HK-2 (cell line): ENCODE measurements at regions not wholly inside any gene's neighbourhood (a gene's known extent, or its start where the extent isn't known, plus 50 kb on each side); places are given as distances from the start of the nearest gene placed in this dataset.
"Not testable (repeated sequence)": the region's sequence is repeated elsewhere in the genome, so short reads cannot be mapped to it uniquely, and the experiment has no call there.

Experiments
- DNase-seq: peaks from one replicate; pipeline ENCODE4 v3.0.0-alpha.2; 2018; ENCODE audit not compliant: unreplicated experiment

DNA sequence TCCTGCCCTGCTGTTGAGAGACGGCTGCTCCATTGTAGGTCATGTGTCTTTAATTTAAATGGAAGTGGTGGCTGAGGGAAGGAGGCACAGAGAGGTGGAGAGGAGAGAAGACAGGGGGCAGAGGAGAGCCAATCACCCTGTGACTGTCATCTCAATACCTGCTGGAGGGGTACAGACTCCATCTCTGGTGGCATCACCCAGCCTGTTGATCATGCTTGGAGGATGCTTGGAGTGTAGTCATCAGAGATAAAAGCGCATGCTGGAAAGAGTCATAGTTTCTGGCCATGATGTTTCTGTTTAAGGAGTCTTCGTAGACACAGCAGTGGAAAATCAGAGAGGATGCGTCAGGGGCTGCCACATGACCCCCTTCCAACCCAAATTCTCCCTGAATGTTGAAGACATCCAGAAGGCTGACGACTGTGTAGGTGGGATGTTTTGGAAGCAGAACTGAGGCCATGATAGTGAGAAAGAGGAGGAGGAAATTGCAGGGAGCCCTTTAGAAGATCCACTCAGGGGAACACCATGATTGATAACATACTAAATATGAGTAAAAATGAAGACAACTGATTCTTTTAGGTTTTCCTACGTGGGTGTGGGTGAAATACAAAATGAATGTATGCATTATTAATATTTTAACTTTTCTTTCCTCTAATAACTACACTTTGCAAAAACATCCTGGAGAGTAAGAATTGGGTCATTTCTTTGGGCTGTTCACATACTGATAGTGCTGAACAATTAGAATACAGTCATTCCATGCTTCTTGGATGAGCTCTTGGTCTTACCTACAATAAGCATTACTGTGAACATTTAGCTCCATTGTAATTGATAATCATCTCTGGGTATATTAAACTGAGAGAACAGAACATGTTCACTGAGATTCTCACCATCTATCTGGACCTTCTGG, 210.6 kb upstream of the ATP10A start:
- DNase-seq = no peak

DNA sequence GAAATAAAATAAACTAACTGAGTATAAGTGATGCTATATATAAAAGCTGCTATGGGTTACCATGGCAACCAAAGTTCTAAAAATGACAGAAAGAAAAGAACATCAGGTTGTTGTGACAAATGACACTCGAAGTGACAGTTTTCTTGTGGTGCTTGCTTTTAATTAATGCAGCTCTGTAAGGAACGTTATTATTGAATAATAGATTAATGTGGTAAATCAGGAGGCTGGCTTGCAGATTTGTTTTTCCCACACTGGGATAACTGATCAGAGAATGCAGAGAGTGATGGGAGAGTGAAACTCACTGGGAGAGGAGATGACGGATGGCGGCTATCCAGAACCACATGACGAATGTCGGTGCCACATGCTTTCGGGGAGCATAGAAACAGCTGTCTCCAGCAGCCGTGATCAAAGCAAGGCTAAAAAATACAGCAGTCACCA, 207.0 kb upstream of the ATP10A start:
- no peak for DNase-seq

DNA sequence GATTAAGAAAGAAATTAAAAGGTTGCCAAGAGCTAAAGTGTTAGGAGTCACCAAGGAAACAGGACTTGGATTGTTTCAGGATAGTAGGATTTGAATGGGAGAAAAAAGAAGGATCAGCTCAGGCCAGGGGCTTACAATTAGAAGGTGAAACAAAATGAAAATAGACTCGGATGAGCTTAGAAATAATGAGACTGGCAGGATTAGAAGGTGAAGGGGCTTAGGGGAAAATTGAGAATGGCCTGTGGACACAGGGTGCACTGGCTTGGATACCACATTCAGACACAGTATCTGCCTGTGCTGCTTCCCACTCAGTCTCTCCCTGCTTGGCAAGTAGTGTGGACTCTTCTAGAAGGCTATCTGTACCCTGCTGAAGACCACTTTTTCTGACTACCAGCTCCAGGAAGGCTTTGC, 206.1 kb upstream of the ATP10A start:
- DNase-seq = no peak

DNA sequence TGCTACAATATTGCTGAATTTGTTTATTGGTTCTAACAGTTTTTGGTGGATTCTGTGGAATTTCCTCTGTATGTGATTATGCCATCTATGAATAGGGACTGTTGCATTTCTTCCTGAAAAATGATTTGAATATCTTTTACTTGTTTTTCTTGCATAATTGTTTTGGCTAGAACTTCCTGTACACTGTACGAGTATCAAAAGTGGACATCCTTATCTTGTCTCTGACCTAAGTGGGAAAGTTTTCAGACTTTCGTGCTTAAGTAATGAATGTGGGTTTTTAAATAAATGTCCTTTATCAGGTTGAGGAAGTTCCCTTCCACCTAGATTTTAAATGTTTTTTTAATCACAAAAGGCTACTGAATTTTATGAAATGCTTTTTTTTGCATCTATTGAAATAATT, 203.8 kb upstream of the ATP10A start:
- no peak for DNase-seq

DNA sequence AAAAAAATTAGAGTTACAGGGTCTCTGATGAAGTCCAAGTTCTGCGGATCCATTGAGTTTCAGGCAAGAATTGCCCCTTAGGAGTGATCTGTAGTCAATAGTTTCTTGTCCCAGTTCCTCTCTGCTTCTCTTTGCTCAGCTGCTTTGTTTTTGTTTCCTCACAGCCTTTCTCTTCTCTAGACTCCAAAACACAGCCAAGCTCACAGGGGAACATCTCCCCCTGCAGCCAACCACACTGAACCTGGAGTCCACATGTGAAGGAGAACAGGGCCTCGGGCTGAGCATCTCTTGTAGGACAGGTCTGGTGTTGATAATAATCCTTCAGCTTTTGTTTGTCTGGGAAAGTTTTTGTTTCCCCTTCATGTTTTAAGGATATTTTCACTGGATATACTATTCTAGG, 202.6 kb upstream of the ATP10A start:
- no peak for DNase-seq

DNA sequence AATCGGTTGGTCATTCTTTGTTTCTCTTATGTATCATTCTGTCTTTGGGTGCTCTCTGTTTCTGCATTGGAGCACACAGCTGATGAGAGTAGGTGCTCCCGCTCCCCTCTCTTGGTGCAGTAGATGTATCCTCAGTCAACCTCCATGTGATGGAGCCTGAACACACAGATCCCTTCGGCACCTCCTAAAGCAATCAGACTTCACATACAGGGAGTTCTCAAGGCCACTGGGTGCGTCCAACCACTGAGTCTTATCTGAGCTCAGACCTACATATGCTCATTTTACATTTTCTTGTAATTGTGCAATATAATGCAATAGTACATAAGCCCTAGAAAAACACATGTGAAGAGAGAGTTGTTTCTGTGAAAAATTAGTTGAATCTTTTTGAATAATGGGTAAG, 198.1 kb upstream of the ATP10A start:
- no peak for DNase-seq

DNA sequence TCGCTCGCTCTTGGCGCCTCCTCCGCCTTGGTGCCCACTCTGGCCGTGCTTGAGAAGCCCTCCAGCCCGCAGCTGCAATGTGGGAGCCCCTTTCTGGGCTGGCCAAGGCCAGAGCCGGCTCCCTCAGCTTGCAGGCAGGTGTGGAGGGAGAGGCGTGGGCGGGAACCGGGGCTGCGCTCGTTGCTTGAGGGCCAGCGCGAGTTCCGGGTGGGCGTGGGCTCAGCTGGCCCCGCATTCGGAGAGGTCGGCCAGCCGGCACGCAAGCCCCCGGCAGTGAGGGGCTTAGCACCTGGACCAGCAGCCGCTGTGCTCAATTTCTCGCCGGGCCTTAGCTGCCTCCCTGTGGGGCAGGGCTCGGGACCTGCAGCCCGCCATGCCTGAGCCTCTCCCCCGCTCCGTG, 193.6 kb upstream of the ATP10A start:
- not testable (repeated sequence) for DNase-seq

DNA sequence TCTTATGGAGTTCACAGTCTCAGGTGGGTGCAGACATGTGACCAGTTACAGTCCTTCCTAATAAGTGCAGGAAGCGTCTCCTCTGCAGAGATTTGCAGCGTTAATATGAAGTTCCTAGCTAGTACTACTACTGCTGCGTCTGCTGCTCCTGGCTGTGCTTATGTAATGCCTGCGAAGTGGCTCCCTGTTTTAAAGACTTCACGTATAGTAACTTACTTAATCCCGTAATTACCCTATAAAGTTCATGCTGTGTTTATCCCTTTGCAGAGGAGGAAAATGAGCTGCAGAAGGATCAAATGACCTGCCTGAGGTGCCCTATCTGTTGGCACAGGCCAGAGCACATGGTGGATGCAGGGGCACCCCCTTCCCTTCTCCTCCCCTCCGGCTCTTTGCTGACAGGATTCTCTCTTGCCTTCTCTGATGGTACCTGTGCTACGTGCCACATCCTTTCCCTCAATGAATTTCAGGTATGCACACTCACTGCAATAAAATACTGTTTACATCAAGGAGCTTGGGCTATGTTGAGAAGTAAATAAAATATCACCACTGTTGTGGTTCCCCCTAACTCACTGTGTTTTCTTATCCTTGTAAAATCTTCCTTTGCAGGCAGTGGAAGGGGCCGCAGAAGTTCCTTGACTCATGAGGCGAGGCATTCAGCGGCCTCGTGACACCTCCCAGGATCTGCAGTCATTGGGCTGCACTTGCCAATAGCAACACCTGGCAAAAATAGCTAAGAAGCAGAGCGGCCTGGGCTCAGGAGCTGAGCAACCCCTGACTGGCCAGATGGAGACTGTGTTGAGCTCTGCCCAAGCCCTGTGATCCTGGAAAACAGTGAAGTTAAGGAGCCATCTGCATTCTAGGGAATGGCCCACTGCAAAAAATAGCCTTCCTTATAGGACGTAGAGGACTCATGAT, 188.9 kb upstream of the ATP10A start:
- DNase-seq = no peak

DNA sequence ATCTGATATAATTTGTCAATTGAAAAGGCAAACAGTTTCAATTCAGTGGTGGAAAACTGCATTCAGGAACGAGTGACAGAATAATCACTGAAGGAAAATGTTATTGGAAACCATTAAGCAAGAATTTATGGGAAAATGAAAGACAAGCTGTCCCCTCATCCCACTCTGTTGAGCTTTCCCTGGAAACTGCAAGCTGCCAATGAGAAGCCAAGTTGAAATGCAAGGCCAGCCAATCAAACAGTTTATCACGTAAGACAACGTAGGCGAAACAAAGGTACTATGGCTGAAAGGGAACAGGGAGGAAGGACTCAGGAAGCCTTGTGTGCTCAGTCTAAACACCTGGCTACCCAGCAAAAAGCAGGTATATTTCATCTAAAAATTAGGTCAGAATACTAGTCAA, 187.9 kb upstream of the ATP10A start:
- no peak for DNase-seq

DNA sequence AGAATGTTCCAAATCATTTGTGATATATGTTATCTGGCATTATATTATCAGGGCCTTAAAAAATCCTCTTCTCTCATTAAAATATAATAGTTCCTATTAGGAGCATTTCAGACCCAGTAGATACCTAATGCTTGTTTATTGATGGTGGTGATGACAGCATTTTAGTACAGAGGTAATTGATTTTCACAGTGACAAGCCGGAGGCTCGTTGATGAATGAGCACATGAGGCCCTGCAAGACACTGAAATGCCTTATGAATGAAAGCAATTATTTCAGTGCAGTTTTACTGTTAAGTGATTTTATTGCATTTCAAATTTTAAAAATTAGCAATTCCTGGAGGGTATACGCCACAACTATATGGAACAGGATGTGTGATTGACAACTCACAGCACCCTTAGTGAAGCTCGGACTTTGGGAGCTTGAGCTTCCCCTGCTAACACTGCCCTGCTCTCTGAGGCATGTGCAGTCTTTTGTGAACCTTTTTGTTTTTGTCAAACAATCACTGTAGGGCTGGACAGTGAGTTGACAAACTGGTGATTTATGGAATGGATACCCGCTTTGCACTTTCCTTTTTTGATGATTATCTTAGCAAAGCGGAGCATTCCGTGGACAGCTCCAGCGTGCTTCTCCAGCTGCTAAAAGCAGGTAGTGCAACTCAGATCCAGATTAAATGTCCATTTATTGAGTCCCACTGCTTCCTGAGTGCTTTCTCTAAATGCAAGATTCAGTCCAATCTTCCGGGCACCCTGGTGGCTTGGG, 187.0 kb upstream of the ATP10A start:
- DNase-seq = no peak

DNA sequence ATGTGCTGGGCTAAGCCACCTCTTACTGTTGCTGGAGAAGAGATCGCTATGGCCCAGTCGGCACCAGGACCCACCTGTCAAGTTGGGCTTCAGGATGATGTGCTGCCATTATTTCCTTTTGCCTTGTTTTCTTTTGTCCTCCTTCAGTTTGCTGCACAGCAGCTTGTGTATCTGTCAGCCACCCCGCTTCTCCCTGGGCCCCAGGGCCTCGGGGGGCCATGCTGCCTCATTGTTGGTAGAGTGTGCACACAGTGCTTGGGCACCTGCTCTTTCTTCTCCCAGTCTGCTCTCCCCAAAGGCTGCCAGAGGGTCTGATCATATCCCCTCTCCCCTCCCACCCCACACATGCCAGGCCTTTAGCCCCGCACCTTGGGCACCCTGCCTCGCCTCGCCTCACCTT, 185.5 kb upstream of the ATP10A start:
- no peak for DNase-seq

DNA sequence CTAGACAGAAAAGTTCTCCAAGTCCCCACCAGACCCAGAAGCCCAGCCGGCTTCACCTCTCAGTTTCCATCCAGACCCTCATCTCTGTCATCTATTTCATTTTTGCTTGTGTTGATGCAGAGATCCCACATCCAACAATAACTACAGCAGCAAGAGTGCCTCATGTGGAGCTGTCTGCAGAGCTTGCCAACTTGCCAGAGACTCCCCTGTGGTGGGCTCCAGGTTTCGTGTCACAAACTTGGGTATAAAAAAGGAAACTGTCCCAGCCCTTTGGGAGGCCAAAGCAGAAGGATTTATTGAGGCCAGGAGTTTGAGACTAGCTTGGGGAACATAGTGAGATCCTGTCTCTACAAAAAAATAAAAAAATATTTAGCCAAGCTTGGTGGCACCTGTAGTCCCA, 182.4 kb upstream of the ATP10A start:
- no peak for DNase-seq

DNA sequence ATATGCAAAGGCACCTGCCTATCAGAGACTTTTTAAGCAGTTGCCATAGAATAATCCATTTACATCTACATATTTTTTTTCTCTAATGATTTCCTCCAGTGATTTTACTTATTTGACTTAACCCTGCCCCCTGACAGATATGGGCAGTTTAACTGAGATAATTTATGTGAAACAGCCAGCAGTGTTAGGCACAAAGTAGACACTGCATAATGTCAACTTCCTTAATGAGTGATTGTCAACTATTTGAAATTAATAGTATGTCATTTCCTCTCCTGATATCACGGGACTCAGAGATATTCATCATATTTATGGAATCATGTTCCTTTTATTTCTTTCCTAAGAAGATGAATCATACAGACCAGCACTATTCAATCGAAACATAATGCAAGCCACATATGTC, 179.9 kb upstream of the ATP10A start:
- DNase-seq = no peak

DNA sequence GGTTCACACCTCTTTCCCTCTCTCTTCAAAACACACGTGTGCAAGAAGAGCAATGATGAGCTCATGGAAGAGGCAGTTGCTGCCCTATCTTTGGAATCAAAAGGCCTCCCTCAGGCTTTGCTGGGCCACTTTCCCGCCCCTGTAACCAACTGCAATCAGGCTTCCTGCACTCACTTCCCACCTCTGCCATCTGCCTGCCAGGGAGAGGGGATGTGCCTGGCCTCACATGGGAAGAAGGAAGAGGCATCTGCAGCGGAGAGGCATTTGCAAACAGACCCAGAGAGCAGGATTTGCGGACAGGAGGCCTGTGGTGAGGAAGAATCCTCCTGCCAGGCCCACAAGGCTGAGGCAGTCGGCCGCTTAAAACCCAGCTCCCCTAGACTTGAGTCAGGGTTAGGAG, 175.6 kb upstream of the ATP10A start:
- no peak for DNase-seq

DNA sequence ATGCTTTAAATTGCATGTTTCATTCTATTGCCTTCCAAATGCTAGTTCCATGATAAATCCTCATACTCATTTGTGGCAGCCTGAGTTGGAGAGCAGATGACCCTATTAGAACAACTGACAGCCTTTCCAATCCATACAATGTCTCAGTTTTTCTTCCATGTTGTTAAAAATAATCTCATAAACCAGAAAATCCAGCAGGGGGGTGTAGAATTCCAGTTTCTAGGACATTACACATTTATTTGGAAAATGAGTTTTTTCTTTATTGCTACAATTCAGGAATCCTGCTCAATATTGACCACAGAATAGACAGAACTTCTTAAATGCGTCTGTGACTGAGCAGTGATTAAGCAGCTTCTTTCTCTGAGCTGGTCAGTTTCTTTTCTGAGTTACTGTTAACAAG, 174.2 kb upstream of the ATP10A start:
- no peak for DNase-seq

DNA sequence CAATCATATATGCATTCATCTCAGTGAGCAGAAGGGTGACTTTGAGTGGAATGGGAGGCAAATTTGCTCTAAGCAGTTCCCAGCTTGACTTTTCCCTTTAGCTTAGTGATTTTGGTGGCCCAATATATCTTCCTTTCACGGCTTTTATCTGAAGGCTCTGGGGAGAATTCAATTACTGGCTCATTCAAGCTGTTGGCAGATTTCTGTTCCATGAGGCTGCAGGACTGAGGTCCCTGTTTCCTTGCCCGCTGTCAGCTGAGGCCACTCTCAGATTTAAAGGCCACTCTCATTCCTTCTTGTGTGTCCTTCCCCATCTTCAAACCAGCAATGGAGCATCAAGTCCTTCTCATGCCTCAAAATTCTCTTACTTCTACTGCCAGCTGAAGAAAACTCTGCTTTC, 170.4 kb upstream of the ATP10A start:
- DNase-seq = no peak

DNA sequence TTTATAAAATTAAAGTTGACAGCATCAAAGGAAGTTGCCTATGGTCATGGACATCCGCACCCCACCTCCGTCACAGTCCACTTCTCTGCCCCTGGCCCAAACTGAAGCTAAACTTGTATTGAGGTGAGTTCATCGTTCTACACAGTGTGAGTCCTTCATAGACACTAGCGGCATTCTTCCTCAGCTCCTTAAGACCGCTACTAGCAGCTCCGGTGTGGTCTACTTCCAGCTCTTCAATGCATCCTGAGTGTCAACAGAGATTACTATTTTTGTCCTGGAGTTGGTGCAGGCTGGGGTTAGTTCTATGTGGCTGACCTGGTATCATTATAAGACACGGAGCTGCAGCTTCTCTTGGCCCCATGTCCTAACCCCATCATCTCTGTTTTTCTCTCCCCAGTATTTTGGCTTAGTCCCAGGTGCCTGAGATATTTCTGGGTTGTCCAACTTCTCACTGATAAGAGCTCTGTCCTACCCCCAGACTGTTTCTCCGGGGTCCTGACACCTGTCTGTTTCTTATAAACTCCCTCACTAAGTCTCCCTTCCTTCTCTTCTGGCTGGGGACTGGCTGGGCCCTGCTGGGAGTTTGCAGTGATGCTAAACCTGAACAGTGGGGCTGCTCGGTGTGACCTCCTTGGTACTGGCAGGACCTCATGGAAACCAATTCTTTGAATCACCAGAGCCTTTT, 169.2 kb upstream of the ATP10A start:
- DNase-seq = no peak

DNA sequence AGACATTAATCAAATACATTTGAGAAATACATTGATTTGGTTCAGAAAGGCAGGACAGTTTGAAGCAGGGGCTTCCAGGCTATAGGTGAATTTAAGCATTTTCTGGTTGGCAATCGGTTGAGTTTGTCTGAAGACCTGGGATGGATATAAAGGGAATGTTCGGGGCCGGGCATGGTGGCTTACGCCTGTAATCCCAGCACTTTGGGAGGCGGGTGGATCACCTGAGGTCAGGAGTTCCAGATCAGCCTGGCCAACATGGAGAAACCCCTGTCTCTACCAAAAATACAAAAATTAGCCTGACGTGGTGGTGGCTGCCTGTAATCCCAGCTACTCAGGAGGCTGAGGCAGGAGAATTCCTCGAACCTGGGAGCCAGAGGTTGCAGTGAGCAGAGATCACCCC, 166.5 kb upstream of the ATP10A start:
- DNase-seq = not testable (repeated sequence)

DNA sequence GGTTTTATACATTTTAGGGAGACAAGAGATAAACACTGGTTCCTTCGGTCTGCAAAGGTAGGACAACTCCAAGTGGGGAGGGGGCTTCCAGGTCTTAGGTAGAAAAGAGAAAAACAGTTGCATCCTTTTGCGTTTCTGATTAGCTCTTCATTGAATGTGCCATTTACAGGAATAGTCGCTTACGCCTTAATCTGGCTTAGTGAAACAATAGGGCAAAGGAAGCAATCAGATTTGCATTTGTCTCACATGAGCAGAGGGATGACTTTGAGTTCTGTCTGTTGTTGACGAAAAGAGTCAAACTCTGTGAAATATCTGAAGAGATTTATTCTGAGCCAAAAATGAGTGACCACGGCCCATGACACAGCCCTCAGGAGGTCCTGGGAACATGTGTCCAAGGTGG, 166.0 kb upstream of the ATP10A start:
- DNase-seq = no peak

DNA sequence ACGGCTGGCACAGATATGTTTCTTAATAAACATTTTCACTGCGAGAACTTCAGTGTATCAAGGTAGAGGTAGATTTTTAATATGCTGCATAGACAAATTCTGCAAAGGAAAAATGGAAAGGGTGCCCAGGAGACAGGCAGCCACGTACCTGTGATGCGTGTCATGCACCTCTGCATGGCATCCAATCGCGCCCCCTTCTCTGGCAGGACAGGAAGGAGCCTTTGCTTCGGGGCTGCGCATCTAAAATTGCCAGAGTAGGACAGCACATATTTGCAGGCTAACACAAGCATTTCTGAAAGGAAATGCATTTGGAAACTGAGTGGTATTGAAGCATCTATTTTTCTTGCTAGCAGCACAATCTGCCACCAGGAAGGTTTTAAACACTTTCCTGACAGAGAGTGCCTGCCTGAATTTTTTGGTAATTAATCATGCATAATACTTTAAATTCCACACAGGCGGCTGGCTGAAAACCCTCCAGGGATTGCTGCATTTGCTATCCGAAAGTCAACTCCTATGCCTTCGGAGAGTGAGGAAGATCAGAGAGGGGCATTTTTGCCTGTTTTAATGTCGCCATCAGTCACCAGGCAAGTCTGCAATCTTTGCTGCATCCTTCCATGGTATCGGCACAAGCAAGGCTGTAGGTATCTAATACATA, 165.1 kb upstream of the ATP10A start:
- DNase-seq = no peak

DNA sequence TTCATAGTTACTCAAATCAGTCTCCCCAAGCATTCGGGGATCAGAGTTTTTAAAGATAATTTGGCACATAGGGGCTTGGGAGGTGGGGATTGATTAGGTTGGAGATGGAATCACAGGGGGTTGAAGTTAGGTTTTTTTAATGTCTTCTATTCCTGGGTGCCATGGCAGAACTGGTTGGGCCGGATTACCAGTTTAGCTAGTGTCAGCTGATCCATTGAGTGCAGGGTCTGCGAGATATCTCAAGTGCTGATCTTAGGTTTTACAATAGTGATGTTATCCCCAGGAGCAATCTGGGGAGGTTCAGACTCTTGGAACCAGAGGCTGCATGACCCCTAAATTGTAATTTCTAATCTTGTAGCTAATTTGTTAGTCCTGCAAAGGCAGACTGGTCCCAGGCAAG, 163.5 kb upstream of the ATP10A start:
- DNase-seq = not testable (repeated sequence)
